BJ (cell line): ENCODE measurements at regions not wholly inside any gene's neighbourhood (a gene's known extent, or its start where the extent isn't known, plus 50 kb on each side); places are given as distances from the start of the nearest gene placed in this dataset.

Experiments used
- CTCF ChIA-PET: fragments of 350-600 bp; formaldehyde crosslinking; extraction: SDS; loops from one replicate; lab custom pipeline; 2021; ENCODE audit warnings: antibody characterized with exemption, inconsistent platforms; lab: Yijun Ruan, JAX
- POLR2A ChIA-PET: fragments of 300-600 bp; sonication (Branson Sonifier 250); formaldehyde crosslinking; extraction: SDS; loops from one replicate; lab custom pipeline; 2021; ENCODE audit warnings: antibody characterized with exemption; lab: Charles Lee
- DNase-seq: peaks from one replicate; pipeline ENCODE4 v3.0.0-alpha.2; 2011; ENCODE audit warnings: low read depth
- H3K27me3 ChIP-seq: 2 replicates; pipeline ENCODE4 v1.6.0; 2011; ENCODE audit warnings: low read length; ENCODE audit not compliant: control insufficient read depth, insufficient read depth
- H3K36me3 ChIP-seq: 2 replicates; pipeline ENCODE4 v1.5.1; 2011; ENCODE audit warnings: low read length; ENCODE audit not compliant: control insufficient read depth, insufficient read depth
- H3K4me3 ChIP-seq: 2 replicates; pipeline ENCODE4 v1.5.1; 2011; ENCODE audit warnings: low read depth, mild to moderate bottlenecking, control low read depth, low read length
- CTCF ChIP-seq: IDR thresholded peaks from 2 replicates; pipeline ENCODE4 v1.5.1; 2011; ENCODE audit warnings: low read depth, mild to moderate bottlenecking, control low read depth, inconsistent platforms, low read length, moderate library complexity; ENCODE audit not compliant: insufficient read depth

GRCh38 chr3:194203482-194204041, 67.6 kb downstream of the HES1 start:
- ChIA-PET CTCF (no interaction called here), POLR2A (no interaction called here)
- DNase-seq = no peak
- TF ChIP-seq CTCF = no peak
- Histone ChIP-seq H3K27me3 (peaks cover 18% of the 10 kb centered on the region), H3K4me3 (no peak overlapping the region), H3K36me3 (no peaks in the 10 kb centered on the region)

- H3K36me3 ChIP-seq = no peaks in the 10 kb centered on the region
- POLR2A ChIA-PET = no interaction called here
- DNase-seq = no peak
- CTCF ChIA-PET = no interaction called here
- TF ChIP-seq CTCF = no peak
- H3K27me3 ChIP-seq = peaks cover 16% of the 10 kb centered on the region
- no peak overlapping the region for H3K4me3 ChIP-seq
Observed at GRCh38 chr3:194204042-194204987, 68.4 kb downstream of the HES1 start.

- CTCF ChIA-PET = no interaction called here
- POLR2A ChIA-PET = no interaction called here
- Histone ChIP-seq H3K36me3 (no peaks in the 10 kb centered on the region), H3K27me3 (peaks cover 16% of the 10 kb centered on the region), H3K4me3 (no peak overlapping the region)
- DNase-seq = no peak
- no peak for TF ChIP-seq CTCF
Observed at GRCh38 chr3:194205675-194206133, 69.8 kb downstream of the HES1 start.

- peaks cover 16% of the 10 kb centered on the region for H3K27me3 ChIP-seq
- TF ChIP-seq CTCF = no peak
- H3K36me3 ChIP-seq = no peaks in the 10 kb centered on the region
- DNase-seq = no peak
- H3K4me3 ChIP-seq = no peak overlapping the region
- ChIA-PET CTCF (no interaction called here), POLR2A (no interaction called here)
Observed at GRCh38 chr3:194206320-194206719, 70.4 kb downstream of the HES1 start.

GRCh38 chr3:194208709-194209108, 72.8 kb downstream of the HES1 start:
- CTCF ChIA-PET = no interaction called here
- DNase-seq = no peak

More at GRCh38 chr3:194208709-194209108, 72.8 kb downstream of the HES1 start:
- no peak for TF ChIP-seq CTCF
- H3K27me3 ChIP-seq = peaks cover 9% of the 10 kb centered on the region
- POLR2A ChIA-PET = no interaction called here
- no peak overlapping the region for H3K4me3 ChIP-seq
- H3K36me3 ChIP-seq = no peaks in the 10 kb centered on the region
